Spleen (tissue), 11 donors: ENCODE measurements at regions not wholly inside any gene's neighbourhood (a gene's known extent, or its start where the extent isn't known, plus 50 kb on each side); places are given as distances from the start of the nearest gene placed in this dataset.

Experiments
- DNase-seq: peaks from one replicate; pipeline ENCODE4 v3.0.0-alpha.2; 2020
- H3K27ac ChIP-seq, 8 donors: fragments of 200-600 bp; sonication (generic) in 7 of 8; 1 replicate in 4 of 8; 2 replicates in 4 of 8; pipeline versions ENCODE4 v1.5.0 to v1.8.0; 2016 to 2021; ENCODE audit warnings: inconsistent platforms in 4 of 8, mild to moderate bottlenecking in 4 of 8, moderate library complexity in 1 of 8
- H3K27me3 ChIP-seq, 7 donors: fragments of 200-600 bp; sonication (generic) in 6 of 7; replicated peaks in 1 of 7; 1 replicate in 4 of 7; 2 replicates in 3 of 7; pipeline versions ENCODE4 v1.5.0 to v1.8.0; 2016 to 2021; ENCODE audit warnings: inconsistent platforms in 3 of 7, mild to moderate bottlenecking in 1 of 7
- H3K36me3 ChIP-seq, 6 donors: fragments of 200-600 bp; sonication (generic) in 5 of 6; 1 replicate in 4 of 6; 2 replicates in 2 of 6; pipeline versions ENCODE4 v1.5.0 to v1.8.0; 2016 to 2021; ENCODE audit warnings: inconsistent platforms in 2 of 6
- H3K4me1 ChIP-seq, 6 donors: fragments of 200-600 bp; sonication (generic) in 5 of 6; 1 replicate in 3 of 6; 2 replicates in 3 of 6; pipeline versions ENCODE4 v1.5.0 to v1.8.0; 2016 to 2021; ENCODE audit warnings: inconsistent platforms in 3 of 6
- H3K4me3 ChIP-seq, 8 donors: fragments of 200-600 bp; sonication (generic) in 7 of 8; 1 replicate in 4 of 8; 2 replicates in 4 of 8; pipeline versions ENCODE4 v1.5.0 to v1.8.0; 2016 to 2021; ENCODE audit warnings: inconsistent platforms in 4 of 8, mild to moderate bottlenecking in 4 of 8, moderate library complexity in 2 of 8
- H3K9me3 ChIP-seq, 8 donors: fragments of 200-600 bp; sonication (generic) in 7 of 8; 1 replicate in 4 of 8; 2 replicates in 4 of 8; pipeline versions ENCODE4 v1.5.0 to v1.8.0; 2016 to 2021; ENCODE audit warnings: inconsistent platforms in 4 of 8
- CTCF ChIP-seq, 11 experiments: fragments of 200-600 bp in 7 of 11; fragments of 450-650 bp in 4 of 11; sonication (generic) in 4 of 11; IDR thresholded peaks in 8 of 11; conservative IDR thresholded peaks in 3 of 11; 1 replicate in 7 of 11; 2 replicates in 4 of 11; pipeline versions ENCODE4 v1.4.0 to v1.8.0; 2016 to 2021; ENCODE audit warnings: antibody characterized with exemption in 11 of 11, inconsistent platforms in 4 of 11, mild to moderate bottlenecking in 1 of 11
- POLR2A ChIP-seq, 3 donors: fragments of 450-650 bp; IDR thresholded peaks; one replicate each; pipeline ENCODE4 v1.5.1; 2017; ENCODE audit warnings: antibody characterized with exemption in 3 of 3, mild to moderate bottlenecking in 1 of 3
- POLR2AphosphoS5 ChIP-seq, 3 donors: sonication (generic); formaldehyde crosslinking; IDR thresholded peaks; one replicate each; pipeline ENCODE4 v1.5.1; 2017; ENCODE audit warnings: antibody characterized with exemption in 3 of 3
- WGBS, 5 donors: extraction: QIAGEN DNeasy Blood & Tissue Kit in 3 of 5; methylation state at CpG; one replicate each; pipeline versions ENCODE4 v1.1.5 to v1.1.7; 2013 to 2018; 5-methylcytosine and 5-hydroxymethylcytosine counted together
- intact Hi-C: fragments of 100-400 bp; cut with DNase I; formaldehyde crosslinking; loops from one replicate; pipeline ENCODE4 v1.15.0; 2023; ENCODE audit warnings: low total_unique reads
- donor health status: healthy with polysubstance abuse.
- donor health status: DM: no; HTN: no; CAD: no; lungs with moderate emphysema.
- donor health status: DM: no; HTN: no; CAD: no.
- donor health status: Bipolar disorder and iron deficiency.
- donor health status: healthy.
- donor health status: DM: no; HTN: no; CAD: no.
- donor health status: DM: yes; HTN: yes; CAD: no.

GRCh38 chr16:14369734-14370598 lies 260.1 kb downstream of the PARN start:
- H3K27ac ChIP-seq, result peak overlapping the region in 1 of 8 donors; percentile 41
- peaks cover 0 to 12% (median 0%) of the 10 kb centered on the region in 7 donors for H3K27me3 ChIP-seq
- no peak overlapping the region for H3K4me3 ChIP-seq
- TF ChIP-seq POLR2AphosphoS5 (IDR thresholded peaks at IDR 0.05), result peak in 2 of 3 donors; percentile 30 to 56
- TF ChIP-seq CTCF (IDR thresholded peaks at IDR 0.05 in 8 of 11, conservative IDR thresholded peaks at IDR 0.05 in 3 of 11), result no peak
- no peaks in the 10 kb centered on the region for H3K36me3 ChIP-seq
- WGBS, 5 donors, result 61 to 74% (median 68%) methylated on average over 15 to 26 of the region's 26 CpGs
- intact Hi-C loops, result no loop called here
- DNase-seq, result no peak
- H3K4me1 ChIP-seq, result no peaks in the 10 kb centered on the region
- no peaks in the 10 kb centered on the region for H3K9me3 ChIP-seq

- H3K4me1 ChIP-seq, result no peaks in the 10 kb centered on the region
- no peak for TF ChIP-seq POLR2AphosphoS5 (IDR thresholded peaks at IDR 0.05)
- TF ChIP-seq CTCF (IDR thresholded peaks at IDR 0.05 in 8 of 11, conservative IDR thresholded peaks at IDR 0.05 in 3 of 11), result no peak
- no peak for TF ChIP-seq POLR2A (IDR thresholded peaks at IDR 0.05)
- intact Hi-C loops, result no loop called here
- H3K27me3 ChIP-seq, result peaks cover 0 to 19% (median 0%) of the 10 kb centered on the region in 7 donors
- no peak overlapping the region for H3K4me3 ChIP-seq
- DNase-seq, result no peak
- H3K9me3 ChIP-seq, result no peaks in the 10 kb centered on the region
- 87 to 97% (median 91%) methylated on average over 3 of the region's 3 CpGs for WGBS, 5 donors
- H3K36me3 ChIP-seq, result no peaks in the 10 kb centered on the region
- H3K27ac ChIP-seq, result no peak overlapping the region
These were observed 261.7 kb downstream of the PARN start for GRCh38 chr16:14368399-14368798.

DNA sequence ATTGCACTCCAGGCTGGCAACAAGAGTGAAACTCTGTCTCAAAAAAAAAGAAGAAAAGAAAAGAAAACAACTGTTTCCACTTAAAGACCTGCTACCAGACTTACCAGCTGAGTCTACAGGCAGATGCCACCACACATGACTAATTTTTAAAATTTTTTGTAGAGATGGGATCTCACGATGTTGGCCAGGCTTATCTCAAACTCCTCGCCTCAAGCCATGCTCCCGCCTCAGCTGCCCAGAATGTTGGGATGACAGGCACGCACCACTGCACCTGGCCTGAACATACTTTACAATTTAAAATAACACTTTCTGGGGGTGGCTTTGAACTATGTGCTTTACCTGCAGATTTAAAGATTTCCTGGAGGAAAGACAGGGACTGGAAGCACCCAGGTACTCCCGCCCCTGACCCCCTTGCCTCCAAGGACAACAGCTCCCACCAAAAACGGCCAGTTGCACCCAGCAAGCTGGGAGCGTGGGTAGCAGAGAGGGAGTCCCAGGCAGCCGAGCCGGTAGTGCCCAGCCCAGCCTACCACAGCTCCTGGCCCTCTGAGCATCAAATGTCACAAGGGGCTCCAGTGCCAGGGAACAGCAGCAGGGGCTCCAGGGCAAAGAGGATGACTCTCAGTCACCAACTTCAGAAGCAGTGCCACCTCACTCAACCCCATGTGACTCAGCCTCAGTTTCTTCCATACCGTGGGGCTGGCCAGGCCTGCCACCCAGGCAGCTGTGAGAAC lies 262.9 kb downstream of the PARN start:
- Histone ChIP-seq H3K4me3 (no peak overlapping the region), H3K36me3 (no peaks in the 10 kb centered on the region), H3K27me3 (peaks cover 0 to 19% (median 0%) of the 10 kb centered on the region in 7 donors), H3K9me3 (no peaks in the 10 kb centered on the region), H3K4me1 (no peaks in the 10 kb centered on the region), H3K27ac (no peak overlapping the region)
- TF ChIP-seq CTCF (IDR thresholded peaks at IDR 0.05 in 8 of 11, conservative IDR thresholded peaks at IDR 0.05 in 3 of 11) (no peak), POLR2A (IDR thresholded peaks at IDR 0.05) (no peak), POLR2AphosphoS5 (IDR thresholded peaks at IDR 0.05) (no peak)
- WGBS, 5 donors, result 79 to 89% (median 83%) methylated on average over 10 of the region's 10 CpGs
- intact Hi-C loops, result no loop called here
- DNase-seq, result no peak

GRCh38 chr16:14366447-14366846 lies 263.6 kb downstream of the PARN start:
- Histone ChIP-seq H3K27ac (no peak overlapping the region), H3K36me3 (no peaks in the 10 kb centered on the region), H3K27me3 (peaks cover 0 to 19% (median 0%) of the 10 kb centered on the region in 7 donors), H3K4me1 (no peaks in the 10 kb centered on the region), H3K9me3 (no peaks in the 10 kb centered on the region), H3K4me3 (no peak overlapping the region)
- TF ChIP-seq CTCF (IDR thresholded peaks at IDR 0.05 in 8 of 11, conservative IDR thresholded peaks at IDR 0.05 in 3 of 11) (no peak), POLR2A (IDR thresholded peaks at IDR 0.05) (no peak), POLR2AphosphoS5 (IDR thresholded peaks at IDR 0.05) (no peak)
- 90 to 92% (median 91%) methylated on average over 7 of the region's 7 CpGs for WGBS, 5 donors
- no peak for DNase-seq
- intact Hi-C loops, result no loop called here
